Glutamatergic neuron (in vitro differentiated cells): ENCODE measurements at regions not wholly inside any gene's neighbourhood (a gene's known extent, or its start where the extent isn't known, plus 50 kb on each side); places are given as distances from the start of the nearest gene placed in this dataset.

ENCODE experiments used
- DNase-seq: peaks from one replicate; pipeline ENCODE4 v3.0.0; 2022
- H3K27ac Mint-ChIP-seq: one replicate; pipeline ENCODE4 v1.8.0; 2020; ENCODE audit warnings: mild to moderate bottlenecking, mixed read lengths, inconsistent platforms; ENCODE audit not compliant: unreplicated experiment
- H3K27me3 Mint-ChIP-seq: one replicate; pipeline ENCODE4 v1.8.0; 2020; ENCODE audit warnings: mild to moderate bottlenecking, moderate library complexity, mixed read lengths, inconsistent platforms; ENCODE audit not compliant: unreplicated experiment
- H3K36me3 Mint-ChIP-seq: one replicate; pipeline ENCODE4 v1.8.0; 2020; ENCODE audit warnings: mild to moderate bottlenecking, mixed read lengths, inconsistent platforms; ENCODE audit not compliant: unreplicated experiment
- H3K4me1 Mint-ChIP-seq: one replicate; pipeline ENCODE4 v1.8.0; 2020; ENCODE audit warnings: mild to moderate bottlenecking, low read depth, mixed read lengths, inconsistent platforms; ENCODE audit not compliant: unreplicated experiment
- H3K4me3 Mint-ChIP-seq: one replicate; pipeline ENCODE4 v1.8.0; 2020; ENCODE audit warnings: mild to moderate bottlenecking, mixed read lengths, inconsistent platforms; ENCODE audit not compliant: unreplicated experiment
- H3K9me3 Mint-ChIP-seq: one replicate; pipeline ENCODE4 v1.8.0; 2020; ENCODE audit warnings: mild to moderate bottlenecking, moderate library complexity, mixed read lengths, inconsistent platforms; ENCODE audit not compliant: unreplicated experiment
- CTCF ChIP-seq: fragments of 200-600 bp; sonication (generic); IDR thresholded peaks from one replicate; pipeline ENCODE4 v1.5.0; 2021; ENCODE audit not compliant: partially characterized antibody, unreplicated experiment

- Mint-ChIP-seq H3K9me3 (no peaks in the 10 kb centered on the region), H3K36me3 (no peaks in the 10 kb centered on the region), H3K4me1 (no peaks in the 10 kb centered on the region), H3K4me3 (no peak overlapping the region), H3K27ac (no peak overlapping the region), H3K27me3 (peaks cover 1% of the 10 kb centered on the region)
- TF ChIP-seq CTCF = no peak
- no peak for DNase-seq
Observed at GRCh38 chr10:84938117-84938905, 609.9 kb downstream of the CCSER2 start.

- Mint-ChIP-seq H3K27ac (no peak overlapping the region), H3K4me3 (no peak overlapping the region), H3K27me3 (no peaks in the 10 kb centered on the region), H3K9me3 (no peaks in the 10 kb centered on the region), H3K4me1 (peaks cover 5% of the 10 kb centered on the region), H3K36me3 (no peaks in the 10 kb centered on the region)
- TF ChIP-seq CTCF = no peak
- no peak for DNase-seq
Observed at GRCh38 chr10:84943541-84943940, 615.2 kb downstream of the CCSER2 start.

GRCh38 chr10:84944187-84944586 lies 615.8 kb downstream of the CCSER2 start:
- TF ChIP-seq CTCF = no peak
- peaks cover 5% of the 10 kb centered on the region for H3K4me1 Mint-ChIP-seq

GRCh38 chr10:84945791-84946190 lies 617.4 kb downstream of the CCSER2 start:
- H3K4me3 Mint-ChIP-seq = no peak overlapping the region
- TF ChIP-seq CTCF = no peak
- H3K36me3 Mint-ChIP-seq = no peaks in the 10 kb centered on the region
- H3K27ac Mint-ChIP-seq = no peak overlapping the region
- peaks cover 1% of the 10 kb centered on the region for H3K9me3 Mint-ChIP-seq
- H3K27me3 Mint-ChIP-seq = no peaks in the 10 kb centered on the region
- DNase-seq = no peak
- peaks cover 5% of the 10 kb centered on the region for H3K4me1 Mint-ChIP-seq

More at GRCh38 chr10:84944187-84944586, 615.8 kb downstream of the CCSER2 start:
- Mint-ChIP-seq H3K4me3 (no peak overlapping the region), H3K27me3 (no peaks in the 10 kb centered on the region), H3K36me3 (no peaks in the 10 kb centered on the region), H3K9me3 (no peaks in the 10 kb centered on the region), H3K27ac (no peak overlapping the region)
- DNase-seq = no peak

GRCh38 chr10:84946904-84947303 lies 618.5 kb downstream of the CCSER2 start:
- H3K27ac Mint-ChIP-seq = no peak overlapping the region
- DNase-seq = no peak
- no peak for TF ChIP-seq CTCF
- H3K36me3 Mint-ChIP-seq = no peaks in the 10 kb centered on the region
- peaks cover 1% of the 10 kb centered on the region for H3K9me3 Mint-ChIP-seq
- no peaks in the 10 kb centered on the region for H3K27me3 Mint-ChIP-seq
- no peak overlapping the region for H3K4me3 Mint-ChIP-seq
- H3K4me1 Mint-ChIP-seq = peaks cover 5% of the 10 kb centered on the region
